Tibial nerve (tissue), 4 donors: ENCODE measurements at regions not wholly inside any gene's neighbourhood (a gene's known extent, or its start where the extent isn't known, plus 50 kb on each side); places are given as distances from the start of the nearest gene placed in this dataset.

Experiments used
- EP300 ChIP-seq, 2 donors: sonication (generic); formaldehyde crosslinking; IDR thresholded peaks; one replicate each; pipeline ENCODE4 v1.6.1; 2017; ENCODE audit warnings: antibody characterized with exemption in 2 of 2, mild to moderate bottlenecking in 1 of 2
- POLR2A ChIP-seq, 2 donors: fragments of 450-650 bp; IDR thresholded peaks; one replicate each; pipeline ENCODE4 v1.6.1; 2017; ENCODE audit warnings: antibody characterized with exemption in 2 of 2, mild to moderate bottlenecking in 2 of 2, moderate library complexity in 2 of 2
- TF ChIP-seq, protein P1 (sequence below), 5 experiments: fragments of 200-600 bp in 3 of 5; fragments of 450-650 bp in 2 of 5; sonication (generic) in 3 of 5; IDR thresholded peaks; one replicate each; pipeline ENCODE4 v1.5.1; 2016 to 2019; ENCODE audit warnings: antibody characterized with exemption in 5 of 5, mild to moderate bottlenecking in 3 of 5, moderate library complexity in 2 of 5

GRCh38 chr5:44868541-44868940, 59.8 kb downstream of the MRPS30 start:
- TF ChIP-seq POLR2A (IDR thresholded peaks at IDR 0.05) (no peak), EP300 (IDR thresholded peaks at IDR 0.05) (no peak)
- TF ChIP-seq, protein P1, sequence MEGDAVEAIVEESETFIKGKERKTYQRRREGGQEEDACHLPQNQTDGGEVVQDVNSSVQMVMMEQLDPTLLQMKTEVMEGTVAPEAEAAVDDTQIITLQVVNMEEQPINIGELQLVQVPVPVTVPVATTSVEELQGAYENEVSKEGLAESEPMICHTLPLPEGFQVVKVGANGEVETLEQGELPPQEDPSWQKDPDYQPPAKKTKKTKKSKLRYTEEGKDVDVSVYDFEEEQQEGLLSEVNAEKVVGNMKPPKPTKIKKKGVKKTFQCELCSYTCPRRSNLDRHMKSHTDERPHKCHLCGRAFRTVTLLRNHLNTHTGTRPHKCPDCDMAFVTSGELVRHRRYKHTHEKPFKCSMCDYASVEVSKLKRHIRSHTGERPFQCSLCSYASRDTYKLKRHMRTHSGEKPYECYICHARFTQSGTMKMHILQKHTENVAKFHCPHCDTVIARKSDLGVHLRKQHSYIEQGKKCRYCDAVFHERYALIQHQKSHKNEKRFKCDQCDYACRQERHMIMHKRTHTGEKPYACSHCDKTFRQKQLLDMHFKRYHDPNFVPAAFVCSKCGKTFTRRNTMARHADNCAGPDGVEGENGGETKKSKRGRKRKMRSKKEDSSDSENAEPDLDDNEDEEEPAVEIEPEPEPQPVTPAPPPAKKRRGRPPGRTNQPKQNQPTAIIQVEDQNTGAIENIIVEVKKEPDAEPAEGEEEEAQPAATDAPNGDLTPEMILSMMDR (IDR thresholded peaks at IDR 0.05), result no peak
